GM12873 (cell line): ENCODE measurements at regions not wholly inside any gene's neighbourhood (a gene's known extent, or its start where the extent isn't known, plus 50 kb on each side); places are given as distances from the start of the nearest gene placed in this dataset.

Experiments used
- TF ChIP-seq, protein P1 (sequence below): IDR thresholded peaks from 2 replicates; pipeline ENCODE4 v1.5.1; 2012; ENCODE audit warnings: low read depth, mild to moderate bottlenecking, moderate library complexity, low read length, control low read depth; ENCODE audit not compliant: insufficient read depth; ENCODE audit errors: missing control alignments

DNA sequence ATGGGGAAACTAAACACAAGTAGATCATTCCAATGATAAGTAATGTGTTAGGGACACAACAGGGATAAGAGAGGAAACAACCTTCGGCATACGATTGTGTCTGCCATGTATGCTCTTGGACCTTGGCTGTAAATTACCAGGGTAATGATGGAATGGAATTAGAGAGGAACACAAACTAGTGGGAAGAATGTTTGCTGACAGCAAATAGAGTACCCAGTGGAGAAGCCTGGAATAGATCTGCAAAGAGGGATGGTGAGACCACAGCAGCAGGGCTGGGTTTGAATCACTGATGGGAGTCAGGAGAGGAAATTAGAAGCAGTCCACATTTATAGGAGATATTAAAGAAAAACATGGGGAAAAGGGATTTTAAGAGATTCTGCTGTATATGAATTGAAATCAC lies 172.8 kb downstream of the LRIG3 start:
- TF ChIP-seq, protein P1, sequence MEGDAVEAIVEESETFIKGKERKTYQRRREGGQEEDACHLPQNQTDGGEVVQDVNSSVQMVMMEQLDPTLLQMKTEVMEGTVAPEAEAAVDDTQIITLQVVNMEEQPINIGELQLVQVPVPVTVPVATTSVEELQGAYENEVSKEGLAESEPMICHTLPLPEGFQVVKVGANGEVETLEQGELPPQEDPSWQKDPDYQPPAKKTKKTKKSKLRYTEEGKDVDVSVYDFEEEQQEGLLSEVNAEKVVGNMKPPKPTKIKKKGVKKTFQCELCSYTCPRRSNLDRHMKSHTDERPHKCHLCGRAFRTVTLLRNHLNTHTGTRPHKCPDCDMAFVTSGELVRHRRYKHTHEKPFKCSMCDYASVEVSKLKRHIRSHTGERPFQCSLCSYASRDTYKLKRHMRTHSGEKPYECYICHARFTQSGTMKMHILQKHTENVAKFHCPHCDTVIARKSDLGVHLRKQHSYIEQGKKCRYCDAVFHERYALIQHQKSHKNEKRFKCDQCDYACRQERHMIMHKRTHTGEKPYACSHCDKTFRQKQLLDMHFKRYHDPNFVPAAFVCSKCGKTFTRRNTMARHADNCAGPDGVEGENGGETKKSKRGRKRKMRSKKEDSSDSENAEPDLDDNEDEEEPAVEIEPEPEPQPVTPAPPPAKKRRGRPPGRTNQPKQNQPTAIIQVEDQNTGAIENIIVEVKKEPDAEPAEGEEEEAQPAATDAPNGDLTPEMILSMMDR = no peak

GRCh38 chr12:58750484-58750883 lies 169.8 kb downstream of the LRIG3 start:
- TF ChIP-seq, protein P1 = no peak

GRCh38 chr12:58757422-58757821 lies 162.9 kb downstream of the LRIG3 start:
- TF ChIP-seq, protein P1 = no peak

DNA sequence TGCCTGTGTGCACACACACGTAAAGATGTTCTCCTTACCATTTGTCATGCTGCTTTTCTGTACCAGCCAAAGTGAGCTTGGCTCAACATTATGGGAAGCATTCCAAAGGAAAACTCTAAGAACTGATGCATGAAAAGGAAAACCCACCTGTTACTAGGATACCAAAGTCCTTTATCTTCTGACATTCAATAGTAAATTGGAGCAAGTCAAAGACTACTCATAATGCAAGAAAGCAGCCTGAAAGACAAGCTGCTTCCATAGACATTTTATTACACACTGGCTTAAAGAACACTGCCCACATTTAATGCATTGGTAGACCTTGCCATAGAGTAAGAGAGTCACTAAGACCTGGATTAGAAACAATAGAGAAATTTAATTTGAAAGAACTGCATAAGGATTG lies 159.0 kb downstream of the LRIG3 start:
- TF ChIP-seq, protein P1 = no peak

DNA sequence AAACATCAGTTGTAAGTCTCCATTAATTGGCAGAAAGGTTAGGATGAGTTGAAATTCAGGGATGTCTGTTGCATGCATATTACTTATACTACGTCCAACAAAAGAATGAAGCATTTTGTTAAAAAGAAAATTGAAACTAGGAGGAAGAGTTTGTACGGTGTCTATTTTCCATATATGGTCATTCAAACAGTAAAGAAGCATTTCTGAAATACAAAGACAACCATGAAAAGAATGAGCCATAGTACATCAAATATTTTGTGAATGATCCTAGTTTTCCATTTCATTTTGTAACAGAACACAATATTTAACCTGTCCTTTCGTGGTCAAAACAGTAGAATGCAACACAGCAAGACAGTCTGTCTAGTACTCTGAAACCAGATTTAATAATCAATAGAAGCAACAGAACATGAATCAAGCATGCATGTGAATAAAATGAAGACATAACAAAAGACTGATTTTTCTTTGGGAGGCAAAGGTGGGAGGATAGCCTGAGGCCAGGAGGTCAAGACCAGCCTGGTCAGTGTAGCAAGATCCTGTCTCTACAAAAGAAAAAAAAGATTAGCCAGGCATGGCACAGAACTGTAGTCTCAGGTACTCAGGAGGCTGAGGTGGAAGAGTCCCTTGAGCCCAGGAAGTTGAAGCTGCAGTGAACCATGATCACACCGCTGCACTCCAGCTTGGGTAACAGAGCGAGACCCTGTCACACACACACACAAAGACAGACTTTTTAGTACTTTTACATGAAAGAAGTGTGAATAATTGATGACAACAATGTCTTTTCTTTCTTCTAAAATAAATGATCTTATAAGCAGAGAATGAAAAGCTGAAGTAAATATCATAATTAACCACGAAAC lies 156.0 kb downstream of the LRIG3 start:
- TF ChIP-seq, protein P1 = no peak

- TF ChIP-seq, protein P1 = no peak
These were observed 155.2 kb downstream of the LRIG3 start for GRCh38 chr12:58765076-58765475.

GRCh38 chr12:58765653-58766512 lies 154.4 kb downstream of the LRIG3 start:
- TF ChIP-seq, protein P1 = no peak
